Neural progenitor cell (in vitro differentiated cells): ENCODE measurements at regions not wholly inside any gene's neighbourhood (a gene's known extent, or its start where the extent isn't known, plus 50 kb on each side); places are given as distances from the start of the nearest gene placed in this dataset.

Source experiments
- CTCF ChIP-seq: fragments of 200-600 bp; sonication (generic); IDR thresholded peaks from 2 replicates; pipeline ENCODE4 v1.5.1; 2017; ENCODE audit warnings: antibody characterized with exemption, mild to moderate bottlenecking
- EZH2 ChIP-seq: fragments of 200-600 bp; sonication (generic); IDR thresholded peaks from 2 replicates; pipeline ENCODE4 v1.6.1; 2017; ENCODE audit warnings: antibody characterized with exemption, mild to moderate bottlenecking, moderate library complexity
- EZH2phosphoT487 ChIP-seq: fragments of 200-600 bp; sonication (generic); IDR thresholded peaks from 2 replicates; pipeline ENCODE4 v1.6.1; 2017; ENCODE audit warnings: antibody characterized with exemption

GRCh38 chr5:148003226-148003625 lies 60.6 kb upstream of the SPINK5 start:
- TF ChIP-seq CTCF (no peak), EZH2 (no peak), EZH2phosphoT487 (no peak)
